BJ (cell line): ENCODE measurements at regions not wholly inside any gene's neighbourhood (a gene's known extent, or its start where the extent isn't known, plus 50 kb on each side); places are given as distances from the start of the nearest gene placed in this dataset.
"Not testable (repeated sequence)": the region's sequence is repeated elsewhere in the genome, so short reads cannot be mapped to it uniquely, and the experiment has no call there.

Experiments used
- CTCF ChIA-PET: fragments of 350-600 bp; formaldehyde crosslinking; extraction: SDS; loops from one replicate; lab custom pipeline; 2021; ENCODE audit warnings: antibody characterized with exemption, inconsistent platforms; lab: Yijun Ruan, JAX
- POLR2A ChIA-PET: fragments of 300-600 bp; sonication (Branson Sonifier 250); formaldehyde crosslinking; extraction: SDS; loops from one replicate; lab custom pipeline; 2021; ENCODE audit warnings: antibody characterized with exemption; lab: Charles Lee
- DNase-seq: peaks from one replicate; pipeline ENCODE4 v3.0.0-alpha.2; 2011; ENCODE audit warnings: low read depth
- H3K27me3 ChIP-seq: 2 replicates; pipeline ENCODE4 v1.6.0; 2011; ENCODE audit warnings: low read length; ENCODE audit not compliant: control insufficient read depth, insufficient read depth
- H3K36me3 ChIP-seq: 2 replicates; pipeline ENCODE4 v1.5.1; 2011; ENCODE audit warnings: low read length; ENCODE audit not compliant: control insufficient read depth, insufficient read depth
- H3K4me3 ChIP-seq: 2 replicates; pipeline ENCODE4 v1.5.1; 2011; ENCODE audit warnings: low read depth, mild to moderate bottlenecking, control low read depth, low read length
- CTCF ChIP-seq: IDR thresholded peaks from 2 replicates; pipeline ENCODE4 v1.5.1; 2011; ENCODE audit warnings: low read depth, mild to moderate bottlenecking, control low read depth, inconsistent platforms, low read length, moderate library complexity; ENCODE audit not compliant: insufficient read depth

- TF ChIP-seq CTCF: no peak
- H3K36me3 ChIP-seq: no peaks in the 10 kb centered on the region
- peaks cover 30% of the 10 kb centered on the region for H3K27me3 ChIP-seq
- ChIA-PET CTCF (no interaction called here), POLR2A (no interaction called here)
- H3K4me3 ChIP-seq: no peak overlapping the region
- DNase-seq: no peak
Observed at GRCh38 chr1:143652187-143652586, 319.6 kb downstream of the FAM72C start.

GRCh38 chr1:143651350-143651992, 320.3 kb downstream of the FAM72C start:
- DNase-seq: no peak
- H3K36me3 ChIP-seq: no peaks in the 10 kb centered on the region
- POLR2A ChIA-PET: no interaction called here
- no peak overlapping the region for H3K4me3 ChIP-seq
- TF ChIP-seq CTCF: no peak
- H3K27me3 ChIP-seq: peaks cover 30% of the 10 kb centered on the region
- CTCF ChIA-PET: no interaction called here

- H3K4me3 ChIP-seq, POLR2A ChIA-PET, DNase-seq, CTCF ChIA-PET, H3K36me3 ChIP-seq: not testable (repeated sequence)
- peaks cover 10% of the 10 kb centered on the region for H3K27me3 ChIP-seq
Observed at GRCh38 chr1:143644035-143644434, 327.8 kb downstream of the FAM72C start.

- DNase-seq: no peak
- POLR2A ChIA-PET: no interaction called here
- Histone ChIP-seq H3K36me3 (no peaks in the 10 kb centered on the region), H3K27me3 (peaks cover 10% of the 10 kb centered on the region), H3K4me3 (no peak overlapping the region)
- CTCF ChIA-PET: no interaction called here
- TF ChIP-seq CTCF: no peak
Observed at GRCh38 chr1:143643148-143643885, 328.5 kb downstream of the FAM72C start.

GRCh38 chr1:143625886-143626285, 345.9 kb downstream of the FAM72C start:
- CTCF ChIA-PET: no interaction called here

More at GRCh38 chr1:143625886-143626285, 345.9 kb downstream of the FAM72C start:
- TF ChIP-seq CTCF: no peak
- Histone ChIP-seq H3K27me3 (no peaks in the 10 kb centered on the region), H3K36me3 (no peaks in the 10 kb centered on the region), H3K4me3 (no peak overlapping the region)
- DNase-seq: no peak
- POLR2A ChIA-PET: no interaction called here
